Kidney (tissue), 13 donors: ENCODE measurements at regions not wholly inside any gene's neighbourhood (a gene's known extent, or its start where the extent isn't known, plus 50 kb on each side); places are given as distances from the start of the nearest gene placed in this dataset.

ENCODE experiments used
- DNase-seq, 5 donors: peaks; one replicate each; pipeline ENCODE4 v3.0.0-alpha.2; 2013 to 2020
- FAIRE-seq: peaks from 2 replicates; lab custom pipeline; 2012; peaks lifted over from hg19 to GRCh38; lab: Jason Lieb, UNC
- H3K27ac ChIP-seq, 2 donors: one replicate each; pipeline ENCODE4 v1.7.0; 2013; ENCODE audit warnings: low read depth in 2 of 2, low read length in 2 of 2, inconsistent platforms in 1 of 2
- H3K27me3 ChIP-seq: one replicate; pipeline ENCODE4 v1.7.1; 2013; ENCODE audit warnings: low read length, inconsistent platforms; ENCODE audit not compliant: control insufficient read depth, insufficient read depth
- H3K36me3 ChIP-seq, 3 donors: one replicate each; pipeline versions ENCODE4 v1.7.0 to v1.7.1; 2013; ENCODE audit warnings: low read length in 3 of 3, control low read depth in 1 of 3, inconsistent platforms in 1 of 3; ENCODE audit not compliant: insufficient read depth in 3 of 3, control insufficient read depth in 2 of 3
- H3K4me1 ChIP-seq, 3 donors: one replicate each; pipeline versions ENCODE4 v1.7.0 to v1.7.1; 2013; ENCODE audit warnings: low read length in 3 of 3, inconsistent platforms in 1 of 3, low read depth in 1 of 3; ENCODE audit not compliant: control insufficient read depth in 2 of 3, insufficient read depth in 2 of 3
- H3K4me3 ChIP-seq, 3 donors: one replicate each; pipeline versions ENCODE4 v1.7.0 to v1.8.1; 2013; ENCODE audit warnings: low read length in 3 of 3, control low read depth in 1 of 3, inconsistent platforms in 1 of 3
- H3K9ac ChIP-seq, 3 donors: one replicate each; pipeline versions ENCODE4 v1.7.0 to v1.7.1; 2013; ENCODE audit warnings: low read length in 3 of 3, control low read depth in 1 of 3, inconsistent platforms in 1 of 3
- H3K9me3 ChIP-seq, 3 donors: one replicate each; pipeline versions ENCODE4 v1.7.0 to v1.7.1; 2013; ENCODE audit warnings: low read length in 3 of 3, control low read depth in 1 of 3, inconsistent platforms in 1 of 3; ENCODE audit not compliant: control insufficient read depth in 2 of 3, insufficient read depth in 1 of 3
- CTCF ChIP-seq: IDR thresholded peaks from 3 replicates; pipeline ENCODE4 v1.5.1; 2012; ENCODE audit warnings: mild to moderate bottlenecking, moderate library complexity, borderline replicate concordance; ENCODE audit not compliant: insufficient read depth; ENCODE audit errors: extremely low read depth
- intact Hi-C: fragments of 100-400 bp; cut with DNase I; formaldehyde crosslinking; loops from one replicate; pipeline ENCODE4 v1.11.1; 2022
- donor health status: control.
- donor health status: control.
- donor health status: control.
- donor health status: control.
- donor health status: control.
- donor health status: DM: yes; HTN: yes; CAD: no.
- donor health status: Normal renal cell carcinoma (clear cell type).

DNA sequence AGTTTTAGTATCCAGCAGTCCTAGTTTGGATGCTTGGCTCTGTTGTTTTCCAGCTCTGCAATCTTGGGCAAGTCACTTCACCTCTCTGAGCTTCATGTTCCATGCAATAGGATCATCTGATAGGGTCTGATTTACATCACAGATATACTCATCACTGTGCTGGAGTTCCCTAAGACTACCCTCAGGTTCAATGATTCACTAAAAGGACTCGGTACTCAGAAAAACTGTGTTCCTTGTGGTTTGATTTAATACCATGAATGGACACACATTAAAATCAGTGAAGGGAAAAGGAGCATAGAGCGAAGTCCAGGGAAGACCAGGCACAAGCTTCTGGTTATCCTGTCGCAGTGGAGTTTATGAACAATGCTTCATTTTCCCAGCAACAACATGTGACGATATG is 119.9 kb upstream of the EFNA5 start:
- Histone ChIP-seq H3K4me3 (no peak overlapping the region), H3K27me3 (no peaks in the 10 kb centered on the region), H3K4me1 (no peaks in the 10 kb centered on the region), H3K36me3 (no peaks in the 10 kb centered on the region), H3K27ac (no peak overlapping the region), H3K9me3 (no peaks in the 10 kb centered on the region), H3K9ac (no peak overlapping the region)
- intact Hi-C loops: no loop called here
- no peak for TF ChIP-seq CTCF
- DNase-seq (no peak), FAIRE-seq (no peak)

DNA sequence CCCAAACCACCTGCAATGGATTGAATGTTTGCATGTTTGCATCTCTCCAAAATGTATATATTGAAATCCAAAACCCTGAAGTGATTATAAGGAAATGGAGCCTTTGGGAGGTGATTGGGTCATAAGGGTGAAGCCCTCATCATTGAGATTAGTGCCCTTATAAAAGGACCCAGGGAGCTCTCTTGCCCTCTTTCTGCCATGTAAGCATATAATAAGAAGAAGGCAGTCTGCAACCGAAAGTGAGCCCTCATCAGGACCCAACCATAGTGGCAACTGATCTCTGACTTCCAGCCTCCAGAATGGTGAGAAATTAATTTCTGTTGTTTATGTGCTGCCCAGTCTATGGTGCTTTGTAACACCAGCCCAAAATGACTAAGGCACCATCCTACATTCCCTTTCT is 115.7 kb upstream of the EFNA5 start:
- no peaks in the 10 kb centered on the region for H3K9me3 ChIP-seq
- intact Hi-C loops: no loop called here
- no peak overlapping the region for H3K27ac ChIP-seq
- no peak overlapping the region for H3K9ac ChIP-seq
- no peaks in the 10 kb centered on the region for H3K4me1 ChIP-seq
- DNase-seq: no peak
- no peaks in the 10 kb centered on the region for H3K36me3 ChIP-seq
- TF ChIP-seq CTCF: no peak
- FAIRE-seq: no peak
- no peak overlapping the region for H3K4me3 ChIP-seq
- H3K27me3 ChIP-seq: no peaks in the 10 kb centered on the region

DNA sequence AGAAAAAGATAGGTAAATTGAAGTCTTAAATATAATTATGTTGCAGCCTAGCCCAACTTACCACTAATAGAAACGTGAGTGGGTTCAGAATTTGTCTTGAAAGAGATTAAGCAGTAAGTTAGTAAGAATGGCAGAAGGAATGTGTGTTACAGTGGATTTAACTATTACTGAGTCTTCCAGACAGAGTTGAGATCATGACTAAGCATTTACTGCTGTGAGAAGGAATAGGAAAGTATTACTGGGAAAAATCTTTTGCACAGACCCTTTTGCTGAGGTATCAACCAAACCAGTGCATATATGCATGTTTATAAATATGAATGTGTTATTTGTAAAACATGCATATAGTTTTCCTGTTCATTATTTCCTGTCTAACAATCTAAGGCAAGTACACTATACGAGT is 112.8 kb upstream of the EFNA5 start:
- Histone ChIP-seq H3K4me3 (no peak overlapping the region), H3K9me3 (peaks cover 0 to 6% (median 0%) of the 10 kb centered on the region in 3 donors), H3K36me3 (no peaks in the 10 kb centered on the region), H3K9ac (no peak overlapping the region), H3K27ac (no peak overlapping the region), H3K27me3 (no peaks in the 10 kb centered on the region), H3K4me1 (no peaks in the 10 kb centered on the region)
- DNase-seq: no peak
- no peak for TF ChIP-seq CTCF
- no peak for FAIRE-seq
- intact Hi-C loops: no loop called here

DNA sequence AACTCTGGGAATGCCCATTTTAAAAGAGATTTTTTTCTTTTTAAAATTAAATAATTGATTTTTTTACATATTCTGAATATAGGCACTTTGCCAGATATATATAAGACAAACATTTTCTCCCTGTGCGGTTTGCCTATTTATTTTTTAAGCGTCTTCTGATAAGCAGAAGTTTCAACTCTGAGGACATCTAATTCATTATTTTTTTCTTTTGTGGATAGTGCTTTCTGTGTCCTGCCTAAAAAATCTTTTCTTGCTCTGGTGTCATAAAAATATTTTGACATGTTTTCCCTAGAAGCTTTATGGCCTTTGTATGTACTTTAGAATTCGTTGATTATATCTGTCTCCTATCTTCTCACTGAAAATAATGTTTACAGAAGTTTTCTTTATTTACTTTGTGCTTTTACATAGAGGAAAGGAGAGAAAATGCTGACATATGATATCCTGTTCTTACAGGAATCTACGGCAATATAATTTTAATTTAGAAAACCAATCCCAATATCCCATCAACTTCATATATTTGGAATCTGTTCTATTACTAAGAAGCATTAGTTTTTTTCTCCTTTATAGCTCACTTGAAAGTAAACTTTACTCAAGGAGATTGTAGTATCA is 111.9 kb upstream of the EFNA5 start:
- no peak overlapping the region for H3K27ac ChIP-seq
- no peak for FAIRE-seq
- DNase-seq: no peak

More for the DNA sequence above, 111.9 kb upstream of the EFNA5 start:
- Histone ChIP-seq H3K9ac (no peak overlapping the region), H3K36me3 (no peaks in the 10 kb centered on the region), H3K4me1 (no peaks in the 10 kb centered on the region), H3K27me3 (no peaks in the 10 kb centered on the region), H3K9me3 (peaks cover 0 to 6% (median 0%) of the 10 kb centered on the region in 3 donors), H3K4me3 (no peak overlapping the region)
- no peak for TF ChIP-seq CTCF
- intact Hi-C loops: no loop called here
